ENCODE measurements at regions not wholly inside any gene's neighbourhood (a gene's known extent, or its start where the extent isn't known, plus 50 kb on each side); places are given as distances from the start of the nearest gene placed in this dataset.
"Not testable (repeated sequence)": the region's sequence is repeated elsewhere in the genome, so short reads cannot be mapped to it uniquely, and the experiment has no call there.

GRCh38 chr22:48927591-48927990 is 900.1 kb downstream of the BRD1 start:
- Mint-ChIP-seq H3K4me3 (no peak overlapping the region), H3K27ac (no peak overlapping the region), H3K36me3 (no peaks in the 10 kb centered on the region), H3K9me3 (peaks cover 3 to 4% of the 10 kb centered on the region in 2 donors), H3K27me3 (peaks cover 6 to 29% of the 10 kb centered on the region in 2 donors), H3K4me1 (no peaks in the 10 kb centered on the region)
- ATAC-seq (replicated peaks) = no peak
- no peak for DNase-seq

DNA sequence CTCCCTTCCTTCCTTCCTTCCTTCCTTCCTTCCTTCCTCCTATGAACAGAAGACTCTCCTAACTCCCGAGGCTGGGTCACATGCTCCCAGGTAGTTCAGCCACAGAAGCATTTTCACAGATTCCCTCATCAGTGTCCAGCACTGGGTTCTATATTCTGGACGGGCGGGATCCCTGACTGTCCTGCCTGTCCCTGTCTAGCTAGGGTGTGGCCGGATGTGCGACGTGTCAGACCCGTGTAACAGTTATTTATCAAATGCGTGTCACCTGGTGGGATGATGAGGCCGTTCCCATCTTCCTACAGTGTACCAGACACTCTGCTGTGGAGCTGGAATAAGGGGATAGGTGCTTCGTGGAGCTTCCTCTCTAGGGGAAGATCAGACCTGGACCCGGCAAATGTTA is 901.0 kb downstream of the BRD1 start:
- H3K9me3 Mint-ChIP-seq = peaks cover 3 to 4% of the 10 kb centered on the region in 2 donors
- H3K27ac Mint-ChIP-seq = no peak overlapping the region
- no peaks in the 10 kb centered on the region for H3K4me1 Mint-ChIP-seq
- H3K36me3 Mint-ChIP-seq = no peaks in the 10 kb centered on the region
- no peak overlapping the region for H3K4me3 Mint-ChIP-seq
- H3K27me3 Mint-ChIP-seq = peaks cover 6 to 29% of the 10 kb centered on the region in 2 donors
- no peak for DNase-seq
- ATAC-seq (replicated peaks) = no peak

- H3K9me3 Mint-ChIP-seq = peaks cover 3 to 4% of the 10 kb centered on the region in 2 donors
- no peak for DNase-seq
- H3K4me1 Mint-ChIP-seq = no peaks in the 10 kb centered on the region
- no peaks in the 10 kb centered on the region for H3K36me3 Mint-ChIP-seq
- H3K27ac Mint-ChIP-seq = no peak overlapping the region
- H3K4me3 Mint-ChIP-seq = no peak overlapping the region
- peaks cover 9 to 34% of the 10 kb centered on the region in 2 donors for H3K27me3 Mint-ChIP-seq
- ATAC-seq (replicated peaks) = no peak
Measured at GRCh38 chr22:48926136-48926535, 901.5 kb downstream of the BRD1 start.

- no peak for ATAC-seq (replicated peaks)
- Mint-ChIP-seq H3K27me3 (peaks cover 10 to 34% of the 10 kb centered on the region in 2 donors), H3K9me3 (peaks cover 3 to 4% of the 10 kb centered on the region in 2 donors), H3K36me3 (no peaks in the 10 kb centered on the region), H3K4me1 (no peaks in the 10 kb centered on the region), H3K4me3 (no peak overlapping the region), H3K27ac (no peak overlapping the region)
- DNase-seq = no peak
Measured at GRCh38 chr22:48925450-48925849, 902.2 kb downstream of the BRD1 start.

- DNase-seq = no peak
- peaks cover 3 to 4% of the 10 kb centered on the region in 2 donors for H3K9me3 Mint-ChIP-seq
- no peak overlapping the region for H3K27ac Mint-ChIP-seq
- H3K4me1 Mint-ChIP-seq = no peaks in the 10 kb centered on the region
- H3K4me3 Mint-ChIP-seq = no peak overlapping the region
- peaks cover 16 to 30% of the 10 kb centered on the region in 2 donors for H3K27me3 Mint-ChIP-seq
- no peaks in the 10 kb centered on the region for H3K36me3 Mint-ChIP-seq
- no peak for ATAC-seq (replicated peaks)
Measured at GRCh38 chr22:48923996-48924395, 903.7 kb downstream of the BRD1 start.

- Mint-ChIP-seq H3K9me3 (peaks cover 3 to 4% of the 10 kb centered on the region in 2 donors), H3K27ac (no peak overlapping the region), H3K36me3 (no peaks in the 10 kb centered on the region), H3K27me3 (peaks cover 21 to 35% of the 10 kb centered on the region in 2 donors), H3K4me3 (no peak overlapping the region), H3K4me1 (no peaks in the 10 kb centered on the region)
- DNase-seq = no peak
- no peak for ATAC-seq (replicated peaks)
Measured at GRCh38 chr22:48923165-48923865, 904.4 kb downstream of the BRD1 start.

- no peaks in the 10 kb centered on the region for H3K4me1 Mint-ChIP-seq
- no peak overlapping the region for H3K4me3 Mint-ChIP-seq
- peaks cover 4 to 7% of the 10 kb centered on the region in 2 donors for H3K9me3 Mint-ChIP-seq
- no peak overlapping the region for H3K27ac Mint-ChIP-seq
- ATAC-seq (replicated peaks) (no peak), DNase-seq (no peak)
- H3K36me3 Mint-ChIP-seq = no peaks in the 10 kb centered on the region
- peaks cover 27 to 38% of the 10 kb centered on the region in 2 donors for H3K27me3 Mint-ChIP-seq
Measured at GRCh38 chr22:48921411-48921903, 906.2 kb downstream of the BRD1 start.

DNA sequence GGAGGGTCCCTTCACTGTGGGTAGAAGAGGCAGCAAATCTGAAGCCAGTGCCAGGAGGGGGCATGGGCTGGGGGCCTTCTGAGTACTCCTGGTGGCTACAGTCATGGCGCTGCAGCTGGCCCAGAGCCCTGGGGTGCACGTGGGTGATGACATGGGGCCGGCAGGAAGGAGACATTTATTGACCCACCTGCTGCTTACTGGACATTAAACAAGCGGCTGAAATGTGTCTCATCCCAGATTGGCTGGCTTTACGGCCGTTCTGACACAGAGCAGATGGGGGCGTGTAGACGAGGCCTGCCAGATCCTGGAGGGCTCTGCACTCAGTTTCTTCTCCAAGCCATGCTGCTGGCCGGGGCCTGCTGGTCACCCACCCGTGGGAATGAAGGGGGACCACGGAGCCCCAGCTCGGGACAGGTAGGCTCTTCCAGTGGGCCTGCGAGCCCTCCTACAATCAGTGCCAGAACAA is 906.9 kb downstream of the BRD1 start:
- no peak overlapping the region for H3K4me3 Mint-ChIP-seq
- ATAC-seq (replicated peaks) (no peak), DNase-seq (no peak)
- no peaks in the 10 kb centered on the region for H3K4me1 Mint-ChIP-seq
- no peak overlapping the region for H3K27ac Mint-ChIP-seq
- H3K36me3 Mint-ChIP-seq = no peaks in the 10 kb centered on the region
- H3K27me3 Mint-ChIP-seq = peaks cover 27 to 34% of the 10 kb centered on the region in 2 donors
- H3K9me3 Mint-ChIP-seq = peaks cover 4 to 7% of the 10 kb centered on the region in 2 donors

GRCh38 chr22:48919851-48920589 is 907.7 kb downstream of the BRD1 start:
- ATAC-seq (replicated peaks) = no peak
- H3K4me1 Mint-ChIP-seq = no peaks in the 10 kb centered on the region
- H3K36me3 Mint-ChIP-seq = no peaks in the 10 kb centered on the region
- H3K4me3 Mint-ChIP-seq = no peak overlapping the region
- peaks cover under 1 to 6% of the 10 kb centered on the region in 2 donors for H3K9me3 Mint-ChIP-seq
- H3K27me3 Mint-ChIP-seq = peaks cover 22 to 35% of the 10 kb centered on the region in 2 donors
- no peak for DNase-seq
- H3K27ac Mint-ChIP-seq = no peak overlapping the region

GRCh38 chr22:48919187-48919590 is 908.5 kb downstream of the BRD1 start:
- Mint-ChIP-seq H3K36me3 (no peaks in the 10 kb centered on the region), H3K27ac (no peak overlapping the region), H3K4me1 (no peaks in the 10 kb centered on the region), H3K27me3 (peaks cover 28 to 43% of the 10 kb centered on the region in 2 donors), H3K9me3 (peaks cover 0 to 4% of the 10 kb centered on the region in 2 donors), H3K4me3 (no peak overlapping the region)
- no peak for ATAC-seq (replicated peaks)
- no peak for DNase-seq

GRCh38 chr22:48918585-48919186 is 909.0 kb downstream of the BRD1 start:
- Mint-ChIP-seq H3K9me3 (peaks cover 0 to 4% of the 10 kb centered on the region in 2 donors), H3K36me3 (no peaks in the 10 kb centered on the region), H3K27me3 (peaks cover 28 to 46% of the 10 kb centered on the region in 2 donors), H3K27ac (no peak overlapping the region), H3K4me3 (no peak overlapping the region), H3K4me1 (no peaks in the 10 kb centered on the region)
- no peak for ATAC-seq (replicated peaks)
- no peak for DNase-seq

- H3K27ac Mint-ChIP-seq = peak overlapping the region; percentile 20
- H3K9me3 Mint-ChIP-seq; H3K4me3 Mint-ChIP-seq; DNase-seq; H3K4me1 Mint-ChIP-seq; ATAC-seq (replicated peaks); H3K36me3 Mint-ChIP-seq: not testable (repeated sequence)
- H3K27me3 Mint-ChIP-seq = peaks cover 18 to 38% of the 10 kb centered on the region in 2 donors
Measured at GRCh38 chr22:48912356-48913066, 915.2 kb downstream of the BRD1 start.

GRCh38 chr22:48911647-48912046 is 916.0 kb downstream of the BRD1 start:
- not testable (repeated sequence) for H3K9me3 Mint-ChIP-seq; H3K4me1 Mint-ChIP-seq; DNase-seq; H3K36me3 Mint-ChIP-seq; H3K27ac Mint-ChIP-seq; ATAC-seq (replicated peaks); H3K4me3 Mint-ChIP-seq
- peaks cover 13 to 38% of the 10 kb centered on the region in 2 donors for H3K27me3 Mint-ChIP-seq

GRCh38 chr22:48911067-48911466 is 916.6 kb downstream of the BRD1 start:
- not testable (repeated sequence) for H3K9me3 Mint-ChIP-seq, H3K4me1 Mint-ChIP-seq

More at GRCh38 chr22:48911067-48911466, 916.6 kb downstream of the BRD1 start:
- ATAC-seq (replicated peaks); H3K36me3 Mint-ChIP-seq; H3K4me3 Mint-ChIP-seq; H3K27ac Mint-ChIP-seq; DNase-seq: not testable (repeated sequence)
- peaks cover 13 to 43% of the 10 kb centered on the region in 2 donors for H3K27me3 Mint-ChIP-seq
